HL-60 (cell line): ENCODE measurements at regions not wholly inside any gene's neighbourhood (a gene's known extent, or its start where the extent isn't known, plus 50 kb on each side); places are given as distances from the start of the nearest gene placed in this dataset.

Source experiments
- CTCF ChIP-seq: IDR thresholded peaks from one replicate; pipeline ENCODE4 v1.5.1; 2011; ENCODE audit warnings: low read length, control low read depth, inconsistent platforms; ENCODE audit not compliant: insufficient read depth
- POLR2AphosphoS5 ChIP-seq: IDR thresholded peaks from 2 replicates; pipeline ENCODE4 v1.6.1; 2012; ENCODE audit warnings: low read depth
- REST ChIP-seq: IDR thresholded peaks from 2 replicates; pipeline ENCODE4 v1.6.1; 2012; ENCODE audit warnings: low read depth; ENCODE audit not compliant: insufficient replicate concordance
- SPI1 ChIP-seq: IDR thresholded peaks from 2 replicates; pipeline ENCODE4 v1.6.1; 2012; ENCODE audit warnings: low read depth, mild to moderate bottlenecking, borderline replicate concordance

GRCh38 chr10:83045731-83046130 is 1093.6 kb upstream of the GHITM start:
- TF ChIP-seq POLR2AphosphoS5 (no peak), CTCF (no peak), REST (no peak), SPI1 (no peak)
